Glutamatergic neuron (in vitro differentiated cells): ENCODE measurements at regions not wholly inside any gene's neighbourhood (a gene's known extent, or its start where the extent isn't known, plus 50 kb on each side); places are given as distances from the start of the nearest gene placed in this dataset.

Source experiments
- DNase-seq: peaks from one replicate; pipeline ENCODE4 v3.0.0; 2022
- H3K27ac Mint-ChIP-seq: one replicate; pipeline ENCODE4 v1.8.0; 2020; ENCODE audit warnings: mild to moderate bottlenecking, mixed read lengths, inconsistent platforms; ENCODE audit not compliant: unreplicated experiment
- H3K27me3 Mint-ChIP-seq: one replicate; pipeline ENCODE4 v1.8.0; 2020; ENCODE audit warnings: mild to moderate bottlenecking, moderate library complexity, mixed read lengths, inconsistent platforms; ENCODE audit not compliant: unreplicated experiment
- H3K36me3 Mint-ChIP-seq: one replicate; pipeline ENCODE4 v1.8.0; 2020; ENCODE audit warnings: mild to moderate bottlenecking, mixed read lengths, inconsistent platforms; ENCODE audit not compliant: unreplicated experiment
- H3K4me1 Mint-ChIP-seq: one replicate; pipeline ENCODE4 v1.8.0; 2020; ENCODE audit warnings: mild to moderate bottlenecking, low read depth, mixed read lengths, inconsistent platforms; ENCODE audit not compliant: unreplicated experiment
- H3K4me3 Mint-ChIP-seq: one replicate; pipeline ENCODE4 v1.8.0; 2020; ENCODE audit warnings: mild to moderate bottlenecking, mixed read lengths, inconsistent platforms; ENCODE audit not compliant: unreplicated experiment
- H3K9me3 Mint-ChIP-seq: one replicate; pipeline ENCODE4 v1.8.0; 2020; ENCODE audit warnings: mild to moderate bottlenecking, moderate library complexity, mixed read lengths, inconsistent platforms; ENCODE audit not compliant: unreplicated experiment
- TF ChIP-seq, protein P1 (sequence below): fragments of 200-600 bp; sonication (generic); IDR thresholded peaks from one replicate; pipeline ENCODE4 v1.5.0; 2021; ENCODE audit not compliant: partially characterized antibody, unreplicated experiment

DNA sequence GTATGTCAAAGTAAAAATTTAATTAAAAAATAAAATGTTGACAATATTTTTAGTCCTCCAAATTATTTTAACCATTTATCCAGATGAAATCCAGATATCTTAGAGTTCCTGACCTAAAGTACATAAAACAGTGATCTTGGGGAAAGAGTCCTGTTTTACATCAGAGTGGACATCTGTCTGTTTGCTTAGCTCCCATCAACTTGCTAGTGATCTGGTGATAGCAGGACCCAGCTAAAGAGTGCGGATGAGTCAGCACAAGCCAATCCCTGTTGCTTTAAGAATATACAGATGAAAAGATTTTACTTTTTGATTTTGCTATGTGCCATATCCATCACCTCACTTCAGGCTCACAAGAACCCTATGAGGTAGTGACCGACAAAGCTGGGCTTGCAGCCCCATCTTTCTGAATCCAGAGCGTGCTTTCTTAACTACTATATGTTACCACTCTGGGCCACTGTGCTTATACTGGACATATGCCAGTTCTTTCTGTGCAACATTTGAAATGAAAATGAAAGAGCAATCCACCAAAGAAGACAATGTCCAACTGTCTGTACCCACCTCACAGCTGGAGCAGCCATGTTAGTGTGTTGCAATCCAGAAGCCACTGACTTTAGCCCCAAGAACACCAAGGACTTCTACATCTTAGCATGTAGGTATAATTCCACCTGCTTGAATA is 167.6 kb upstream of the SESN3 start:
- peaks cover 1% of the 10 kb centered on the region for H3K9me3 Mint-ChIP-seq
- no peak overlapping the region for H3K27ac Mint-ChIP-seq
- H3K4me1 Mint-ChIP-seq = no peaks in the 10 kb centered on the region
- peaks cover 4% of the 10 kb centered on the region for H3K27me3 Mint-ChIP-seq
- TF ChIP-seq, protein P1, sequence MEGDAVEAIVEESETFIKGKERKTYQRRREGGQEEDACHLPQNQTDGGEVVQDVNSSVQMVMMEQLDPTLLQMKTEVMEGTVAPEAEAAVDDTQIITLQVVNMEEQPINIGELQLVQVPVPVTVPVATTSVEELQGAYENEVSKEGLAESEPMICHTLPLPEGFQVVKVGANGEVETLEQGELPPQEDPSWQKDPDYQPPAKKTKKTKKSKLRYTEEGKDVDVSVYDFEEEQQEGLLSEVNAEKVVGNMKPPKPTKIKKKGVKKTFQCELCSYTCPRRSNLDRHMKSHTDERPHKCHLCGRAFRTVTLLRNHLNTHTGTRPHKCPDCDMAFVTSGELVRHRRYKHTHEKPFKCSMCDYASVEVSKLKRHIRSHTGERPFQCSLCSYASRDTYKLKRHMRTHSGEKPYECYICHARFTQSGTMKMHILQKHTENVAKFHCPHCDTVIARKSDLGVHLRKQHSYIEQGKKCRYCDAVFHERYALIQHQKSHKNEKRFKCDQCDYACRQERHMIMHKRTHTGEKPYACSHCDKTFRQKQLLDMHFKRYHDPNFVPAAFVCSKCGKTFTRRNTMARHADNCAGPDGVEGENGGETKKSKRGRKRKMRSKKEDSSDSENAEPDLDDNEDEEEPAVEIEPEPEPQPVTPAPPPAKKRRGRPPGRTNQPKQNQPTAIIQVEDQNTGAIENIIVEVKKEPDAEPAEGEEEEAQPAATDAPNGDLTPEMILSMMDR = no peak
- no peak for DNase-seq
- H3K36me3 Mint-ChIP-seq = peaks cover 6% of the 10 kb centered on the region
- no peak overlapping the region for H3K4me3 Mint-ChIP-seq

DNA sequence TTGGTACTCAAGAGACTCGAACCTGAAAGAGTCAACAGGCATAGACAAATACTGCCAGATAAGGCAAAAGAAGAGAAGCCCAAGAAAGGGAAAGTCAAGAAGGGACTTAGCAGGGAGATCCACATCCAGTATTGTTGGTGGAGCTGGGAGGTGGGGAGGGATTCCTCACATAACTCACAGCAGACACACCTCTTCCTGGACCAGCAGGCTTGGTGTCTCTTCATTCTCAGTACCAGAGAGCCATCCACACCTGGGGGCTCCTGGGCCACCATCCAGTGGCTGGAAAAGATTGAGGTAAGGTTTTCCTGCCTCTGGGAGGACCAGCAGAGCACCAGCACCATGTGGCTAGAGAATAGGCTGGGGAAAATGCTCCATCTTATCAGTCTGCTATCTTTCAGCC is 161.6 kb upstream of the SESN3 start:
- no peak overlapping the region for H3K4me3 Mint-ChIP-seq
- TF ChIP-seq, protein P1 = no peak
- no peak overlapping the region for H3K27ac Mint-ChIP-seq
- no peaks in the 10 kb centered on the region for H3K27me3 Mint-ChIP-seq
- no peaks in the 10 kb centered on the region for H3K4me1 Mint-ChIP-seq
- H3K36me3 Mint-ChIP-seq = peaks cover 6% of the 10 kb centered on the region
- H3K9me3 Mint-ChIP-seq = no peaks in the 10 kb centered on the region
- no peak for DNase-seq

DNA sequence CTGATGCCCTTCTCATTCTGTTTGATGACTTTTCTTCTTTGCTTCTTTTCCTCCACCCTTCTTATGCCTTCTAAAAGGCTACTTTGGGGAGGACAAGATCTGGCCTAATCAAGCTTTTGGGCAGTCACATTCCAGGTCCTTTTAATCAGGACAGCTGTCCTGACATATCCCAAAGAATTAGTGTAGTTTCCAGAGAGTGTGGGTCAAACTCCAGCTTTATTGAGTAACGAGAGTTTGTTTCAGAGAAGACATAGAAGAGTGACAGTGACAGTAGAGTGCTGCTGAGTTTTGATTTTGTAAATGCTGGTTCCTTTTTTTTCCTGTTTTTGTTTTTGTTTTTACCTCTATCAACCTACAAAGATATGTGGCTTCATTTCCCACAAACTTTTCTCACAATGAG is 158.4 kb upstream of the SESN3 start:
- Mint-ChIP-seq H3K9me3 (no peaks in the 10 kb centered on the region), H3K4me3 (no peak overlapping the region), H3K36me3 (no peaks in the 10 kb centered on the region), H3K27ac (no peak overlapping the region), H3K27me3 (no peaks in the 10 kb centered on the region), H3K4me1 (no peaks in the 10 kb centered on the region)
- DNase-seq = no peak
- TF ChIP-seq, protein P1 = no peak

DNA sequence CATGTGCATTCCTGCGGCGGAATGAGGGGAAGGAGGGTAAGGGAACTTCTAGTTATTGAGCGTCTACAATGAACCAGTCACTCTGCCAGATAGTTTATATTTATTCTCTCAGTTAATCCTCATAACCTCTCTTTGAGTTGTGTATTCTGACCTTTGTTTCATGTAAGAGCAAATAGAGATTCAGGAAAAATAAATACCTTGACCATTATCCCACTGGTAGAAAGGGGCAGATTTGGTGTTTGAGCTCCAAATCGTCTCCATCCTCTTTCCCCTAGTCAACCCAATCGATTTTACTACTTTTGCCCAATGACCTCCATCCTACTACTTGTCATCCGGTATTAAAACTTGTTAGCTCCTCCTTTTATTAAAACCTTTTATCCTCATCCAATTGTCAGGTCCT is 157.1 kb upstream of the SESN3 start:
- TF ChIP-seq, protein P1 = no peak
- Mint-ChIP-seq H3K9me3 (no peaks in the 10 kb centered on the region), H3K27ac (no peak overlapping the region), H3K27me3 (no peaks in the 10 kb centered on the region), H3K36me3 (no peaks in the 10 kb centered on the region), H3K4me1 (no peaks in the 10 kb centered on the region), H3K4me3 (no peak overlapping the region)
- no peak for DNase-seq

DNA sequence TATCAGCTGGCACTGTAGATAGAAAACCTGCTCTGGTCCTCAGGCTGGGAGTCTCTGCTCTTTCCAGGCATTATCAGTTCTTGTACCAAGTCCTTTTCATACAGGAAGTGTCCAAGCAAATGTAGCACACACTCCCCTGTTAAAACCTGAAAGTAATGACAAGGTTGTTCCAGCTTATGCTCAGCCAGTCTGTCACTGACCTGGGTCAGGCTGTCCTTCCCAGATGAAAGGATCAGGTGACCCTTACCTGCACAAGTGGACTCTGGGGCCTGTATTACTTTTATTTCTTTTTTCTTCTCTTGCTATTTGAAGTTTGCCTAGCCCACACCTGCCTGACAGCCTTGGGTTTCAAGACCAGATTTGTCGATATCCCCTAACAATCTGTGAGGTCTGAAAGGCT is 156.3 kb upstream of the SESN3 start:
- Mint-ChIP-seq H3K27ac (no peak overlapping the region), H3K36me3 (no peaks in the 10 kb centered on the region), H3K4me3 (no peak overlapping the region), H3K4me1 (no peaks in the 10 kb centered on the region), H3K9me3 (no peaks in the 10 kb centered on the region), H3K27me3 (no peaks in the 10 kb centered on the region)
- DNase-seq = no peak
- TF ChIP-seq, protein P1 = no peak
